Neural progenitor cell (in vitro differentiated cells): ENCODE measurements at regions not wholly inside any gene's neighbourhood (a gene's known extent, or its start where the extent isn't known, plus 50 kb on each side); places are given as distances from the start of the nearest gene placed in this dataset.

Experiments used
- DNase-seq: peaks from one replicate; pipeline ENCODE4 v3.0.0-alpha.2; 2016; ENCODE audit warnings: low spot score
- H2AFZ ChIP-seq: fragments of 200-600 bp; sonication (generic); replicated peaks from 2 replicates; pipeline ENCODE4 v1.6.1; 2016; ENCODE audit warnings: antibody characterized with exemption
- H3F3A ChIP-seq: fragments of 200-600 bp; sonication (generic); 2 replicates; pipeline ENCODE4 v1.6.1; 2016; ENCODE audit warnings: antibody characterized with exemption, low read depth
- H3K27ac ChIP-seq: fragments of 200-600 bp; sonication (generic); 2 replicates; pipeline ENCODE4 v1.5.1; 2016; ENCODE audit warnings: mild to moderate bottlenecking
- H3K27me3 ChIP-seq: fragments of 200-600 bp; sonication (generic); 2 replicates; pipeline ENCODE4 v1.6.1; 2016; ENCODE audit warnings: mild to moderate bottlenecking, moderate library complexity
- H3K36me3 ChIP-seq: fragments of 200-600 bp; sonication (generic); 2 replicates; pipeline ENCODE4 v1.5.1; 2016
- H3K4me1 ChIP-seq: fragments of 200-600 bp; sonication (generic); 2 replicates; pipeline ENCODE4 v1.6.1; 2016; ENCODE audit warnings: mixed run types
- H3K4me2 ChIP-seq: fragments of 200-600 bp; sonication (generic); 2 replicates; pipeline ENCODE4 v1.6.1; 2016
- H3K4me3 ChIP-seq: fragments of 200-600 bp; sonication (generic); 2 replicates; pipeline ENCODE4 v1.5.1; 2016
- H3K79me2 ChIP-seq: fragments of 200-600 bp; sonication (generic); 2 replicates; pipeline ENCODE4 v1.6.1; 2016; ENCODE audit warnings: low read depth
- H3K9ac ChIP-seq: fragments of 200-600 bp; sonication (generic); 2 replicates; pipeline ENCODE4 v1.6.1; 2016
- H3K9me3 ChIP-seq: fragments of 200-600 bp; sonication (generic); 2 replicates; pipeline ENCODE4 v1.5.1; 2016; ENCODE audit warnings: low read depth
- H4K20me1 ChIP-seq: fragments of 200-600 bp; sonication (generic); 2 replicates; pipeline ENCODE4 v1.6.1; 2016; ENCODE audit warnings: low read depth
- H3K27ac Mint-ChIP-seq: 3 replicates; pipeline ENCODE4 v1.8.0; 2021; ENCODE audit warnings: mixed read lengths
- H3K27me3 Mint-ChIP-seq: 2 replicates; pipeline ENCODE4 v1.8.0; 2022; ENCODE audit warnings: low read depth, mild to moderate bottlenecking, inconsistent platforms, moderate library complexity, mixed read lengths; ENCODE audit not compliant: insufficient read depth
- H3K36me3 Mint-ChIP-seq: 3 replicates; pipeline ENCODE4 v1.8.0; 2021; ENCODE audit warnings: mixed read lengths
- H3K4me1 Mint-ChIP-seq: 3 replicates; pipeline ENCODE4 v1.8.0; 2021; ENCODE audit warnings: mixed read lengths
- H3K4me3 Mint-ChIP-seq: 3 replicates; pipeline ENCODE4 v1.8.0; 2021; ENCODE audit warnings: mild to moderate bottlenecking, moderate library complexity, mixed read lengths
- H3K9me3 Mint-ChIP-seq: 3 replicates; pipeline ENCODE4 v1.8.0; 2020; ENCODE audit warnings: mixed read lengths
- CTCF ChIP-seq: fragments of 200-600 bp; sonication (generic); IDR thresholded peaks from 2 replicates; pipeline ENCODE4 v1.5.1; 2017; ENCODE audit warnings: antibody characterized with exemption, mild to moderate bottlenecking
- EZH2 ChIP-seq: fragments of 200-600 bp; sonication (generic); IDR thresholded peaks from 2 replicates; pipeline ENCODE4 v1.6.1; 2017; ENCODE audit warnings: antibody characterized with exemption, mild to moderate bottlenecking, moderate library complexity
- EZH2phosphoT487 ChIP-seq: fragments of 200-600 bp; sonication (generic); IDR thresholded peaks from 2 replicates; pipeline ENCODE4 v1.6.1; 2017; ENCODE audit warnings: antibody characterized with exemption

GRCh38 chr16:63171545-63171944, 1135.3 kb upstream of the CDH8 start:
- Histone ChIP-seq H3K4me3 (no peak overlapping the region), H4K20me1 (no peaks in the 10 kb centered on the region), H3K27me3 (no peaks in the 10 kb centered on the region), H3K36me3 (no peaks in the 10 kb centered on the region), H3F3A (no peaks in the 10 kb centered on the region), H3K4me1 (no peaks in the 10 kb centered on the region), H3K9ac (no peak overlapping the region), H3K9me3 (no peaks in the 10 kb centered on the region), H3K27ac (no peak overlapping the region), H3K79me2 (no peaks in the 10 kb centered on the region), H3K4me2 (no peak overlapping the region), H2AFZ (no peak overlapping the region)
- no peak overlapping the region for H3K27ac Mint-ChIP-seq
- no peak for TF ChIP-seq EZH2
- no peak for TF ChIP-seq EZH2phosphoT487
- TF ChIP-seq CTCF: no peak
- no peak overlapping the region for H3K4me3 Mint-ChIP-seq
- no peaks in the 10 kb centered on the region for H3K9me3 Mint-ChIP-seq
- no peaks in the 10 kb centered on the region for H3K36me3 Mint-ChIP-seq
- no peaks in the 10 kb centered on the region for H3K27me3 Mint-ChIP-seq
- peaks cover 6% of the 10 kb centered on the region for H3K4me1 Mint-ChIP-seq
- no peak for DNase-seq

- Mint-ChIP-seq H3K27ac (no peak overlapping the region), H3K36me3 (no peaks in the 10 kb centered on the region), H3K4me1 (no peaks in the 10 kb centered on the region), H3K4me3 (no peak overlapping the region), H3K27me3 (no peaks in the 10 kb centered on the region), H3K9me3 (no peaks in the 10 kb centered on the region)
- no peak overlapping the region for H3K9ac ChIP-seq
- TF ChIP-seq EZH2phosphoT487 (no peak), CTCF (no peak), EZH2 (no peak)
- H4K20me1 ChIP-seq: no peaks in the 10 kb centered on the region
- DNase-seq: no peak
- no peaks in the 10 kb centered on the region for H3K79me2 ChIP-seq
- H3K27ac ChIP-seq: no peak overlapping the region
- H3K9me3 ChIP-seq: no peaks in the 10 kb centered on the region
- H3K27me3 ChIP-seq: no peaks in the 10 kb centered on the region
- no peak overlapping the region for H2AFZ ChIP-seq
- H3K4me3 ChIP-seq: no peak overlapping the region
- no peaks in the 10 kb centered on the region for H3F3A ChIP-seq
- no peaks in the 10 kb centered on the region for H3K36me3 ChIP-seq
- H3K4me2 ChIP-seq: no peak overlapping the region
- H3K4me1 ChIP-seq: no peaks in the 10 kb centered on the region
These were observed 1132.9 kb upstream of the CDH8 start for GRCh38 chr16:63169100-63169499.

GRCh38 chr16:63157818-63158217, 1121.6 kb upstream of the CDH8 start:
- H3K4me3 Mint-ChIP-seq: no peak overlapping the region
- no peaks in the 10 kb centered on the region for H3K9me3 Mint-ChIP-seq
- no peaks in the 10 kb centered on the region for H3F3A ChIP-seq
- no peaks in the 10 kb centered on the region for H3K9me3 ChIP-seq
- no peak overlapping the region for H3K4me3 ChIP-seq
- H3K27me3 Mint-ChIP-seq: peaks cover 3% of the 10 kb centered on the region
- no peak overlapping the region for H3K9ac ChIP-seq
- TF ChIP-seq CTCF: no peak
- TF ChIP-seq EZH2phosphoT487: no peak
- TF ChIP-seq EZH2: no peak
- H3K27ac Mint-ChIP-seq: no peak overlapping the region
- H4K20me1 ChIP-seq: no peaks in the 10 kb centered on the region
- no peak for DNase-seq
- no peaks in the 10 kb centered on the region for H3K27me3 ChIP-seq
- H3K4me1 Mint-ChIP-seq: no peaks in the 10 kb centered on the region
- no peak overlapping the region for H2AFZ ChIP-seq
- H3K36me3 ChIP-seq: no peaks in the 10 kb centered on the region
- no peaks in the 10 kb centered on the region for H3K36me3 Mint-ChIP-seq
- H3K27ac ChIP-seq: no peak overlapping the region
- H3K79me2 ChIP-seq: no peaks in the 10 kb centered on the region
- H3K4me2 ChIP-seq: no peak overlapping the region
- no peaks in the 10 kb centered on the region for H3K4me1 ChIP-seq

GRCh38 chr16:63146251-63146650, 1110.0 kb upstream of the CDH8 start:
- no peak for DNase-seq
- no peaks in the 10 kb centered on the region for H3K4me1 Mint-ChIP-seq
- Histone ChIP-seq H3K4me2 (no peak overlapping the region), H3K79me2 (no peaks in the 10 kb centered on the region), H3K27ac (no peak overlapping the region), H2AFZ (no peak overlapping the region), H3K9ac (no peak overlapping the region), H3F3A (no peaks in the 10 kb centered on the region), H4K20me1 (no peaks in the 10 kb centered on the region), H3K27me3 (no peaks in the 10 kb centered on the region), H3K9me3 (no peaks in the 10 kb centered on the region), H3K4me3 (no peak overlapping the region), H3K36me3 (no peaks in the 10 kb centered on the region), H3K4me1 (no peaks in the 10 kb centered on the region)
- no peaks in the 10 kb centered on the region for H3K36me3 Mint-ChIP-seq
- H3K27me3 Mint-ChIP-seq: no peaks in the 10 kb centered on the region
- no peaks in the 10 kb centered on the region for H3K9me3 Mint-ChIP-seq
- no peak overlapping the region for H3K4me3 Mint-ChIP-seq
- TF ChIP-seq CTCF (no peak), EZH2phosphoT487 (no peak), EZH2 (no peak)
- H3K27ac Mint-ChIP-seq: no peak overlapping the region
